Globus pallidus (tissue), 1 donor: ENCODE measurements at regions not wholly inside any gene's neighbourhood (a gene's known extent, or its start where the extent isn't known, plus 50 kb on each side); places are given as distances from the start of the nearest gene placed in this dataset.

Source experiments
- DNase-seq: peaks from one replicate; pipeline ENCODE4 v3.0.0-alpha.2; 2015; ENCODE audit warnings: low spot score

- peak; percentile 7 for DNase-seq
These were observed 294.8 kb upstream of the ADAMTS5 start for GRCh38 chr21:27261676-27262075.

- DNase-seq: no peak
These were observed 293.8 kb upstream of the ADAMTS5 start for GRCh38 chr21:27260728-27261127.

GRCh38 chr21:27258742-27259448, 292.0 kb upstream of the ADAMTS5 start:
- no peak for DNase-seq

GRCh38 chr21:27257908-27258556, 291.1 kb upstream of the ADAMTS5 start:
- no peak for DNase-seq

- no peak for DNase-seq
These were observed 290.3 kb upstream of the ADAMTS5 start for GRCh38 chr21:27257226-27257625.

- no peak for DNase-seq
These were observed 284.9 kb upstream of the ADAMTS5 start for GRCh38 chr21:27251752-27252151.

- no peak for DNase-seq
These were observed 283.5 kb upstream of the ADAMTS5 start for GRCh38 chr21:27250366-27250765.

GRCh38 chr21:27248814-27249213, 281.9 kb upstream of the ADAMTS5 start:
- DNase-seq: no peak

GRCh38 chr21:27246741-27247140, 279.9 kb upstream of the ADAMTS5 start:
- no peak for DNase-seq

GRCh38 chr21:27244776-27245175, 277.9 kb upstream of the ADAMTS5 start:
- DNase-seq: no peak

GRCh38 chr21:27244352-27244751, 277.5 kb upstream of the ADAMTS5 start:
- DNase-seq: no peak

- DNase-seq: no peak
These were observed 274.0 kb upstream of the ADAMTS5 start for GRCh38 chr21:27240839-27241238.

- DNase-seq: no peak
These were observed 266.7 kb upstream of the ADAMTS5 start for GRCh38 chr21:27233514-27234115.

- DNase-seq: no peak
These were observed 259.1 kb upstream of the ADAMTS5 start for GRCh38 chr21:27225940-27226339.

GRCh38 chr21:27225151-27225550, 258.3 kb upstream of the ADAMTS5 start:
- DNase-seq: no peak

GRCh38 chr21:27224169-27224568, 257.3 kb upstream of the ADAMTS5 start:
- DNase-seq: no peak

- DNase-seq: no peak
These were observed 254.2 kb upstream of the ADAMTS5 start for GRCh38 chr21:27221077-27221476.

GRCh38 chr21:27220416-27220815, 253.5 kb upstream of the ADAMTS5 start:
- no peak for DNase-seq

- DNase-seq: no peak
These were observed 252.2 kb upstream of the ADAMTS5 start for GRCh38 chr21:27219068-27219467.

GRCh38 chr21:27213303-27213702, 246.4 kb upstream of the ADAMTS5 start:
- DNase-seq: no peak

- DNase-seq: no peak
These were observed 245.6 kb upstream of the ADAMTS5 start for GRCh38 chr21:27212441-27212840.

- DNase-seq: no peak
These were observed 242.7 kb upstream of the ADAMTS5 start for GRCh38 chr21:27209546-27209945.

GRCh38 chr21:27206368-27206982, 239.6 kb upstream of the ADAMTS5 start:
- DNase-seq: no peak
